ENCODE measurements at regions not wholly inside any gene's neighbourhood (a gene's known extent, or its start where the extent isn't known, plus 50 kb on each side); places are given as distances from the start of the nearest gene placed in this dataset.

DNA sequence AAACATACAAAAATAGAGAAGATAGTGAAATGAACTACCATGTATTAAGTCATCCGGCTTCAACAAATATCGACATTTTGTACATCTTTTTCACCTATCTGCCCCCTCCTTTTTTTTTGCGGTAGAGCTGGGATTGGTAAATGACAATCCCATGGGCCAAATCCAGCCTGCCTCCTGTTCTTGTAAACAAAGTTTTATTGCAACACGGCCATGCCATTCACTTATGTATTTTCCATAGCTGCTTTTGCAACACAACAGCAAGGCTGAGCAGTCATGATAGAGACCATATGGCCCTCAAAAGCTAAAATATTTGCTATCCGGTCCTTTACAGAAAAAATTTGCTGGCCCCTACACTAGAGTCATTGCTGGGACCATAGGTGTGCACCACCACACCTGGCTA lies 58.1 kb upstream of the PLEKHG3 start:
- TF ChIP-seq, protein P1, sequence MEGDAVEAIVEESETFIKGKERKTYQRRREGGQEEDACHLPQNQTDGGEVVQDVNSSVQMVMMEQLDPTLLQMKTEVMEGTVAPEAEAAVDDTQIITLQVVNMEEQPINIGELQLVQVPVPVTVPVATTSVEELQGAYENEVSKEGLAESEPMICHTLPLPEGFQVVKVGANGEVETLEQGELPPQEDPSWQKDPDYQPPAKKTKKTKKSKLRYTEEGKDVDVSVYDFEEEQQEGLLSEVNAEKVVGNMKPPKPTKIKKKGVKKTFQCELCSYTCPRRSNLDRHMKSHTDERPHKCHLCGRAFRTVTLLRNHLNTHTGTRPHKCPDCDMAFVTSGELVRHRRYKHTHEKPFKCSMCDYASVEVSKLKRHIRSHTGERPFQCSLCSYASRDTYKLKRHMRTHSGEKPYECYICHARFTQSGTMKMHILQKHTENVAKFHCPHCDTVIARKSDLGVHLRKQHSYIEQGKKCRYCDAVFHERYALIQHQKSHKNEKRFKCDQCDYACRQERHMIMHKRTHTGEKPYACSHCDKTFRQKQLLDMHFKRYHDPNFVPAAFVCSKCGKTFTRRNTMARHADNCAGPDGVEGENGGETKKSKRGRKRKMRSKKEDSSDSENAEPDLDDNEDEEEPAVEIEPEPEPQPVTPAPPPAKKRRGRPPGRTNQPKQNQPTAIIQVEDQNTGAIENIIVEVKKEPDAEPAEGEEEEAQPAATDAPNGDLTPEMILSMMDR (IDR thresholded peaks at IDR 0.05; ENCODE audit: low read depth, low read length, missing control alignments), result no peak
- no peak for DNase-seq (ENCODE audit: low read depth)
- no peak overlapping the region for H3K4me3 ChIP-seq (ENCODE audit: low read depth, low read length)
- in situ Hi-C loops (cut with HindIII; ENCODE audit: low sequenced_read_pairs), result no loop called here

DNA sequence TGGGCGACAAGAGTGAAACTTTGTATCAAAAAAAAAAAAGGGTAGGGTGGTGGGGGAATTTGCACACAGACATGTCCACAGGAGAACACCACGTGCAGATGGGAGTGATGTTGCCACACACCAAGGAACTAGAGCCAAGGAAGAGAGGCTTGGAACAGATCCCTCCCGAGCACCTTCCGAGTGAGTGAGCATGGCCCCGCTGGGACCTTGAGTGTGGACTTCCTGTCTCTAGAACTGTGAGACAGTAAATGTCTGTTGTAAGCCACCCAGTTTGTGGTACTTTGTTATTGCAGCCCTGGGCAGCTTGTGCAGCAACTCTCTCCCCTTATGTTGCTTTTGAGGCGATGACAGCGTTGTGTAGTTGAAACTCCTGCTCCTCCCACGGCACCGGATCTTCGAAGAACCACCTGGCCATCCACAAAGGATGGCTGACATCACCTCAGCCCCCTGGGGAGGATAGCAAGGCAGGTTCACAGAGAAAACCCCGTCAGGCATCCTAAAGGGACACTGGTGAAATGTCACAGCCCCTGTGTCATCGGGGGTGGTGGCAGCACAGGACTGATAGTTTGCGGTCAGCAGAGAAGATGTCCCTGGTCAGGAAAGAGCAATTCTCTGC lies 54.7 kb upstream of the PLEKHG3 start:
- no peak overlapping the region for H3K4me3 ChIP-seq (ENCODE audit: low read depth, low read length)
- TF ChIP-seq, protein P1 (IDR thresholded peaks at IDR 0.05; ENCODE audit: low read depth, low read length, missing control alignments), result no peak
- in situ Hi-C loops (cut with HindIII; ENCODE audit: low sequenced_read_pairs), result no loop called here
- DNase-seq (ENCODE audit: low read depth), result no peak

DNA sequence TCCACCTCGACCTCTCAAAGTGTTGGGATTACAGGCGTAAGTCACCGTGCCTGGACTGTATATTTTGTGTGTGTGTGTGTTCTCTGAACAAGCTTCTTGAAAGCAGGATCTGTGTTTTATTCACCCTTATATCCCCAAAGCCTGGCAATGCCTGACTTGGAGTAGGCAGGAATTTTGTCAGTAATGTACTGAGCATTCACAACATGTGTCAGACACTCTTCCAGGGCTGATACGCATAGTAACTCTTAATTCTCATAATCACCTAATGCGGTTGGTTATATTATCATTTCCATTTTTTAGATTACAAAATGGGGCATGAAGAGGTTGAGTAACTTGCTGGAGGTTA lies 50.4 kb upstream of the PLEKHG3 start:
- DNase-seq (ENCODE audit: low read depth), result no peak
- TF ChIP-seq, protein P1 (IDR thresholded peaks at IDR 0.05; ENCODE audit: low read depth, low read length, missing control alignments), result no peak
- in situ Hi-C loops (cut with HindIII; ENCODE audit: low sequenced_read_pairs), result loop anchor here (5.0 to 25.0 kb wide), 2 partner anchors 103 to 233 kb away; partner anchors contain the start of gene SPTB

DNA sequence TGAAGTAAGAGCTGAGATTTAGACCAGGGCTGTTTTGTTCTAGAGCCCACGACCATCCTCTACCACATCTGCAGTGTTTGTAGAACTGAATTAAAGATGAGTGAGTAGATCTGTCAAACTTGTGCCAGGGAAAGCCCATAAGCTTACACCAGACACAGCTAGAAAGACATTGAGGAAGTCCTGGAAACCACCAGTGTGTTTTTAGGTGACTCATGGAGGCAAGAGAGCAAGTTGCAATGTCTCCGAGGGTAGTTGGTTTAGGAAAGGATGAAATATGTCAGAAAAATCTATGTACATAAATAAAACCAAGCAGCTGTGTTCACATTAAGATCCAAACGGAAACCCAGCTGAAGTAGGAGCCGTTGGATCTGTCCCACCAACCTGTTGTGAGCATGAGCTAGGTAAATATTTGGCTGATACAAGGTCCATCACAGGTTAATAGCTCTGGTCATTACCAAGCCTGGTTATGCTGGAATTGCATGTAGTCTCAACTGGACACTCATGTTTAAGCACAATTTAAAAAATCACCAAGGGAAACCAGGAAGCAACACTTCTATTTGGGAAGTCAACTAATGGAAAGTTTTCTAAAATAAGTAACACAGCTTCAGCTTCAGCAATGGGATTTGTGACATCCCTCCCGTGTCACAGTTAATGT lies 49.9 kb upstream of the PLEKHG3 start:
- peak; percentile 47 for DNase-seq (ENCODE audit: low read depth)
- TF ChIP-seq, protein P1 (IDR thresholded peaks at IDR 0.05; ENCODE audit: low read depth, low read length, missing control alignments), result no peak
- H3K4me3 ChIP-seq (ENCODE audit: low read depth, low read length), result no peak overlapping the region
- in situ Hi-C loops (cut with HindIII; ENCODE audit: low sequenced_read_pairs), result loop anchor here (5.0 to 25.0 kb wide), 2 partner anchors 103 to 233 kb away; partner anchors contain the start of gene SPTB

More for the DNA sequence above, 50.4 kb upstream of the PLEKHG3 start:
- no peak overlapping the region for H3K4me3 ChIP-seq (ENCODE audit: low read depth, low read length)

Measured in astrocyte of the cerebellum (primary cell).